Activated naive CD4-positive, alpha-beta T cell treated with anti-CD3 and anti-CD28 coated beads for 36 hours (primary cell): ENCODE measurements at regions not wholly inside any gene's neighbourhood (a gene's known extent, or its start where the extent isn't known, plus 50 kb on each side); places are given as distances from the start of the nearest gene placed in this dataset.

Source experiments
- CTCF ChIA-PET: fragments of 350-600 bp; sonication (Branson Sonifier 250); formaldehyde crosslinking; loops from one replicate; lab custom pipeline; 2021; ENCODE audit warnings: antibody characterized with exemption; lab: Charles Lee
- DNase-seq: peaks from one replicate; pipeline ENCODE4 v3.0.0-alpha.2; 2020
- H3K27ac Mint-ChIP-seq: one replicate; pipeline ENCODE4 v1.8.0; 2021; ENCODE audit warnings: mild to moderate bottlenecking, mixed read lengths
- H3K27me3 Mint-ChIP-seq: one replicate; pipeline ENCODE4 v1.8.0; 2021; ENCODE audit warnings: low read depth, mixed read lengths
- H3K36me3 Mint-ChIP-seq: one replicate; pipeline ENCODE4 v1.8.0; 2021; ENCODE audit warnings: low read depth, mixed read lengths
- H3K4me1 Mint-ChIP-seq: one replicate; pipeline ENCODE4 v1.8.0; 2021; ENCODE audit warnings: low read depth, mixed read lengths
- H3K4me3 Mint-ChIP-seq: one replicate; pipeline ENCODE4 v1.8.0; 2021; ENCODE audit warnings: mild to moderate bottlenecking, moderate library complexity, mixed read lengths
- H3K9me3 Mint-ChIP-seq: one replicate; pipeline ENCODE4 v1.8.0; 2021; ENCODE audit warnings: mixed read lengths
- intact Hi-C: fragments of 100-400 bp; cut with micrococcal nuclease; formaldehyde crosslinking; loops from one replicate; pipeline ENCODE4 v1.15.1; 2023

- CTCF ChIA-PET: no interaction called here
- intact Hi-C loops: no loop called here
- Mint-ChIP-seq H3K4me1 (no peaks in the 10 kb centered on the region), H3K9me3 (peaks cover 4% of the 10 kb centered on the region), H3K36me3 (no peaks in the 10 kb centered on the region), H3K4me3 (no peak overlapping the region), H3K27me3 (peaks cover 5% of the 10 kb centered on the region), H3K27ac (no peak overlapping the region)
- DNase-seq: no peak
Measured at GRCh38 chr3:28890373-28890772, 390.5 kb upstream of the RBMS3 start.

GRCh38 chr3:28891485-28891884, 389.4 kb upstream of the RBMS3 start:
- H3K27me3 Mint-ChIP-seq: peaks cover 5% of the 10 kb centered on the region
- DNase-seq: no peak
- H3K9me3 Mint-ChIP-seq: peaks cover 4% of the 10 kb centered on the region
- H3K4me1 Mint-ChIP-seq: no peaks in the 10 kb centered on the region
- H3K36me3 Mint-ChIP-seq: no peaks in the 10 kb centered on the region
- no peak overlapping the region for H3K4me3 Mint-ChIP-seq
- intact Hi-C loops: no loop called here
- no peak overlapping the region for H3K27ac Mint-ChIP-seq
- CTCF ChIA-PET: interaction anchor here (0.7 kb wide), 1 partner anchor 65 kb away, joined by 3 read pairs; no protein-coding TSS in a partner anchor

GRCh38 chr3:28900301-28900700, 380.6 kb upstream of the RBMS3 start:
- no peak for DNase-seq
- intact Hi-C loops: no loop called here
- CTCF ChIA-PET: no interaction called here
- Mint-ChIP-seq H3K27me3 (no peaks in the 10 kb centered on the region), H3K27ac (no peak overlapping the region), H3K4me3 (no peak overlapping the region), H3K36me3 (no peaks in the 10 kb centered on the region), H3K9me3 (no peaks in the 10 kb centered on the region), H3K4me1 (no peaks in the 10 kb centered on the region)

- Mint-ChIP-seq H3K9me3 (no peaks in the 10 kb centered on the region), H3K4me3 (no peak overlapping the region), H3K27ac (no peak overlapping the region), H3K27me3 (no peaks in the 10 kb centered on the region), H3K4me1 (no peaks in the 10 kb centered on the region), H3K36me3 (no peaks in the 10 kb centered on the region)
- intact Hi-C loops: no loop called here
- DNase-seq: no peak
- CTCF ChIA-PET: no interaction called here
Measured at GRCh38 chr3:28901018-28901417, 379.9 kb upstream of the RBMS3 start.

- no peak for DNase-seq
- intact Hi-C loops: no loop called here
- Mint-ChIP-seq H3K4me1 (no peaks in the 10 kb centered on the region), H3K27ac (no peak overlapping the region), H3K9me3 (no peaks in the 10 kb centered on the region), H3K27me3 (peaks cover 6% of the 10 kb centered on the region), H3K36me3 (no peaks in the 10 kb centered on the region), H3K4me3 (no peak overlapping the region)
- CTCF ChIA-PET: interaction anchor here (1.6 kb wide), 1 partner anchor 12 kb away, joined by 3 read pairs; no protein-coding TSS in a partner anchor
Measured at GRCh38 chr3:28903171-28903601, 377.7 kb upstream of the RBMS3 start.

GRCh38 chr3:28905798-28906197, 375.1 kb upstream of the RBMS3 start:
- H3K36me3 Mint-ChIP-seq: no peaks in the 10 kb centered on the region
- H3K4me1 Mint-ChIP-seq: no peaks in the 10 kb centered on the region
- H3K4me3 Mint-ChIP-seq: no peak overlapping the region
- intact Hi-C loops: no loop called here
- no peaks in the 10 kb centered on the region for H3K9me3 Mint-ChIP-seq
- DNase-seq: no peak
- CTCF ChIA-PET: no interaction called here
- H3K27me3 Mint-ChIP-seq: peaks cover 6% of the 10 kb centered on the region
- H3K27ac Mint-ChIP-seq: no peak overlapping the region

GRCh38 chr3:28906561-28907310, 374.1 kb upstream of the RBMS3 start:
- H3K9me3 Mint-ChIP-seq: no peaks in the 10 kb centered on the region
- CTCF ChIA-PET: no interaction called here

GRCh38 chr3:28907616-28908015, 373.3 kb upstream of the RBMS3 start:
- intact Hi-C loops: no loop called here
- Mint-ChIP-seq H3K4me1 (no peaks in the 10 kb centered on the region), H3K36me3 (no peaks in the 10 kb centered on the region), H3K4me3 (no peak overlapping the region), H3K27me3 (peaks cover 6% of the 10 kb centered on the region), H3K27ac (no peak overlapping the region), H3K9me3 (no peaks in the 10 kb centered on the region)
- CTCF ChIA-PET: no interaction called here
- no peak for DNase-seq

More at GRCh38 chr3:28906561-28907310, 374.1 kb upstream of the RBMS3 start:
- Mint-ChIP-seq H3K4me1 (no peaks in the 10 kb centered on the region), H3K27ac (no peak overlapping the region), H3K27me3 (peaks cover 6% of the 10 kb centered on the region), H3K36me3 (no peaks in the 10 kb centered on the region), H3K4me3 (no peak overlapping the region)
- intact Hi-C loops: no loop called here
- no peak for DNase-seq

GRCh38 chr3:28912120-28912885, 368.6 kb upstream of the RBMS3 start:
- intact Hi-C loops: loop anchor here (10.0 kb wide), 3 partner anchors 222 to 1102 kb away; no protein-coding TSS in a partner anchor
- Mint-ChIP-seq H3K36me3 (no peaks in the 10 kb centered on the region), H3K4me1 (peaks cover 6% of the 10 kb centered on the region), H3K9me3 (no peaks in the 10 kb centered on the region), H3K4me3 (no peak overlapping the region), H3K27me3 (peaks cover 9% of the 10 kb centered on the region), H3K27ac (no peak overlapping the region)
- DNase-seq: no peak
- CTCF ChIA-PET: no interaction called here

- CTCF ChIA-PET: interaction anchor here (0.6 kb wide), 3 partner anchors 12 to 774 kb away, joined by 3 to 6 read pairs (median 5); no protein-coding TSS in a partner anchor
- Mint-ChIP-seq H3K4me3 (no peak overlapping the region), H3K9me3 (no peaks in the 10 kb centered on the region), H3K27me3 (peaks cover 5% of the 10 kb centered on the region), H3K27ac (no peak overlapping the region), H3K4me1 (peaks cover 6% of the 10 kb centered on the region), H3K36me3 (no peaks in the 10 kb centered on the region)
- peak; percentile 36 for DNase-seq
- intact Hi-C loops: loop anchor here (5.0 to 10.0 kb wide), 5 partner anchors 219 to 1836 kb away; partner anchors contain the start of gene RBMS3
Measured at GRCh38 chr3:28915741-28916500, 364.9 kb upstream of the RBMS3 start.

- CTCF ChIA-PET: interaction anchor here (0.6 kb wide), 2 partner anchors 11 to 327 kb away, joined by 3 to 5 read pairs; no protein-coding TSS in a partner anchor
Measured at GRCh38 chr3:28916713-28917499, 364.0 kb upstream of the RBMS3 start.

More at GRCh38 chr3:28916713-28917499, 364.0 kb upstream of the RBMS3 start:
- H3K4me3 Mint-ChIP-seq: no peak overlapping the region
- H3K27me3 Mint-ChIP-seq: peaks cover 5% of the 10 kb centered on the region
- intact Hi-C loops: loop anchor here (5.0 to 10.0 kb wide), 5 partner anchors 218 to 1835 kb away; partner anchors contain the start of gene RBMS3
- DNase-seq: peak; percentile 16
- H3K4me1 Mint-ChIP-seq: peaks cover 6% of the 10 kb centered on the region
- H3K27ac Mint-ChIP-seq: no peak overlapping the region
- no peaks in the 10 kb centered on the region for H3K36me3 Mint-ChIP-seq
- H3K9me3 Mint-ChIP-seq: no peaks in the 10 kb centered on the region
